Fibroblast of lung (primary cell): ENCODE measurements at regions not wholly inside any gene's neighbourhood (a gene's known extent, or its start where the extent isn't known, plus 50 kb on each side); places are given as distances from the start of the nearest gene placed in this dataset.

Experiments used
- EZH2 ChIP-seq: IDR thresholded peaks from 2 replicates; pipeline ENCODE4 v1.5.1; 2012; ENCODE audit warnings: low read length, control low read depth, mild to moderate bottlenecking; ENCODE audit errors: missing control alignments
- TF ChIP-seq, protein P1 (sequence below), 2 donors: IDR thresholded peaks in 1 of 2; conservative IDR thresholded peaks in 1 of 2; 1 replicate in 1 of 2; 2 replicates in 1 of 2; pipeline ENCODE4 v1.5.1; 2011 to 2012; ENCODE audit warnings: low read length in 2 of 2, control low read depth in 1 of 2, inconsistent platforms in 1 of 2, low read depth in 1 of 2, mild to moderate bottlenecking in 1 of 2

DNA sequence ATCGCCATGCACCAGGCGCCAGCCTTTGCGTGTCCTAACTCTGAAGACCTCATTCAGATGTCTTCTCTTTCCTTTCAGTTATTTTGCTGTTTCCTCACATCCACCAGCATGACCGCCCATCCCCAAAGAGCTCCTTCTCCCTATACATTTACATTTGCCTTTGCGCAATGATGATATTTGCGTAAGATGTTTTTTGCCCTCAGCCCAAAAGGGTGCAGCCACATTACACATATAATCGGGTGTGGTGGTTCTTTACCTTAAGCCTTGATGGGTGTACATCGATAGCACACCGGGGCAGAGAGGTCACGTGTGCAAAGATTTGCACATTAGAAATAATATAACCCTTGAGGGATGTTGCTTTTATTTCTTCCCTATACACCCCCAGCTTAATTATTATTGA lies 192.8 kb downstream of the HUNK start:
- no peak for TF ChIP-seq EZH2
- TF ChIP-seq, protein P1, sequence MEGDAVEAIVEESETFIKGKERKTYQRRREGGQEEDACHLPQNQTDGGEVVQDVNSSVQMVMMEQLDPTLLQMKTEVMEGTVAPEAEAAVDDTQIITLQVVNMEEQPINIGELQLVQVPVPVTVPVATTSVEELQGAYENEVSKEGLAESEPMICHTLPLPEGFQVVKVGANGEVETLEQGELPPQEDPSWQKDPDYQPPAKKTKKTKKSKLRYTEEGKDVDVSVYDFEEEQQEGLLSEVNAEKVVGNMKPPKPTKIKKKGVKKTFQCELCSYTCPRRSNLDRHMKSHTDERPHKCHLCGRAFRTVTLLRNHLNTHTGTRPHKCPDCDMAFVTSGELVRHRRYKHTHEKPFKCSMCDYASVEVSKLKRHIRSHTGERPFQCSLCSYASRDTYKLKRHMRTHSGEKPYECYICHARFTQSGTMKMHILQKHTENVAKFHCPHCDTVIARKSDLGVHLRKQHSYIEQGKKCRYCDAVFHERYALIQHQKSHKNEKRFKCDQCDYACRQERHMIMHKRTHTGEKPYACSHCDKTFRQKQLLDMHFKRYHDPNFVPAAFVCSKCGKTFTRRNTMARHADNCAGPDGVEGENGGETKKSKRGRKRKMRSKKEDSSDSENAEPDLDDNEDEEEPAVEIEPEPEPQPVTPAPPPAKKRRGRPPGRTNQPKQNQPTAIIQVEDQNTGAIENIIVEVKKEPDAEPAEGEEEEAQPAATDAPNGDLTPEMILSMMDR (conservative IDR thresholded peaks at IDR 0.05 in 1 of 2, IDR thresholded peaks at IDR 0.05 in 1 of 2; ENCODE audit: low read depth in 1 of 2, low read length in 2 of 2): no peak
